PC-3 (cell line): ENCODE measurements at regions not wholly inside any gene's neighbourhood (a gene's known extent, or its start where the extent isn't known, plus 50 kb on each side); places are given as distances from the start of the nearest gene placed in this dataset.

Experiments
- ATAC-seq: fragments of 200-7000 bp; cut with Tn5 transposase; 2 replicates; pipeline ENCODE4 v1.9.1; 2020; ENCODE audit warnings: mild to moderate bottlenecking, moderate library complexity
- BruUV-seq: library from RNA; stranded (reverse); fragments of 400-500 nt; replicated peaks from 2 replicates; lab custom pipeline; 2021; lab: Mats Ljungman, UMichigan
- CTCF ChIA-PET: fragments of 300-600 bp; sonication (Branson Sonifier 250); formaldehyde crosslinking; loops from one replicate; lab custom pipeline; 2022; ENCODE audit warnings: antibody characterized with exemption; lab: Charles Lee
- POLR2A ChIA-PET: fragments of 300-600 bp; sonication (Branson Sonifier 250); formaldehyde crosslinking; loops from one replicate; lab custom pipeline; 2022; ENCODE audit warnings: antibody characterized with exemption; ENCODE audit not compliant: unreplicated experiment; lab: Charles Lee
- DNase-seq: peaks from one replicate; pipeline ENCODE4 v3.0.0-alpha.2; 2015
- H2AFZ ChIP-seq: fragments of 300-600 bp; sonication (generic); 2 replicates; pipeline ENCODE4 v1.6.0; 2016; ENCODE audit warnings: antibody characterized with exemption, low read length
- H3F3A ChIP-seq: fragments of 300-600 bp; sonication (generic); one replicate; pipeline ENCODE4 v1.6.0; 2017; ENCODE audit warnings: antibody characterized with exemption, low read length, control low read depth, mild to moderate bottlenecking; ENCODE audit not compliant: unreplicated experiment
- H3K27ac ChIP-seq: fragments of 300-600 bp; sonication (generic); 2 replicates; pipeline ENCODE4 v1.5.1; 2016; ENCODE audit warnings: mild to moderate bottlenecking, low read length
- H3K27me3 ChIP-seq: fragments of 300-600 bp; sonication (generic); 2 replicates; pipeline ENCODE4 v1.6.1; 2016; ENCODE audit warnings: low read length, mixed read lengths
- H3K36me3 ChIP-seq: fragments of 300-600 bp; sonication (generic); 2 replicates; pipeline ENCODE4 v1.6.1; 2016; ENCODE audit warnings: low read depth, mixed run types, low read length, mixed read lengths
- H3K4me1 ChIP-seq: fragments of 300-600 bp; sonication (generic); 2 replicates; pipeline ENCODE4 v1.5.1; 2016; ENCODE audit warnings: low read length; ENCODE audit not compliant: insufficient read depth
- H3K4me2 ChIP-seq: fragments of 300-600 bp; sonication (generic); 2 replicates; pipeline ENCODE4 v1.6.0; 2016; ENCODE audit warnings: low read length
- H3K4me3 ChIP-seq: fragments of 300-600 bp; sonication (generic); 2 replicates; pipeline ENCODE4 v1.5.1; 2016; ENCODE audit warnings: mild to moderate bottlenecking, low read length, mixed read lengths
- H3K79me2 ChIP-seq: fragments of 300-600 bp; sonication (generic); 2 replicates; pipeline ENCODE4 v1.6.1; 2017; ENCODE audit warnings: low read length, mixed read lengths
- H3K9ac ChIP-seq: fragments of 300-600 bp; sonication (generic); 2 replicates; pipeline ENCODE4 v1.6.0; 2016; ENCODE audit warnings: mild to moderate bottlenecking, low read length
- H3K9me2 ChIP-seq: fragments of 300-600 bp; sonication (generic); replicated peaks from 2 replicates; pipeline ENCODE4 v1.6.1; 2016; ENCODE audit warnings: mixed run types, low read length, mixed read lengths
- H3K9me3 ChIP-seq: fragments of 300-600 bp; sonication (generic); 2 replicates; pipeline ENCODE4 v1.6.1; 2016; ENCODE audit warnings: low read length, mixed read lengths
- H4K20me1 ChIP-seq: fragments of 300-600 bp; sonication (generic); 2 replicates; pipeline ENCODE4 v1.6.1; 2016; ENCODE audit warnings: low read length, mixed read lengths
- CTCF ChIP-seq: fragments of 300-600 bp; sonication (generic); conservative IDR thresholded peaks from 2 replicates; pipeline ENCODE4 v1.5.1; 2017; ENCODE audit warnings: antibody characterized with exemption, low read depth, mild to moderate bottlenecking, low read length
- EZH2 ChIP-seq: fragments of 300-600 bp; sonication (generic); IDR thresholded peaks from one replicate; pipeline ENCODE4 v1.6.1; 2017; ENCODE audit warnings: antibody characterized with exemption, mild to moderate bottlenecking, low read length; ENCODE audit not compliant: unreplicated experiment
- EZH2phosphoT487 ChIP-seq: fragments of 300-600 bp; sonication (generic); IDR thresholded peaks from 2 replicates; pipeline ENCODE4 v1.6.1; 2018; ENCODE audit warnings: mild to moderate bottlenecking, antibody characterized with exemption, low read length, borderline replicate concordance
- intact Hi-C: fragments of 100-400 bp; cut with micrococcal nuclease; formaldehyde crosslinking; loops from 2 replicates; pipeline ENCODE4 v1.9.0; 2023

- Histone ChIP-seq H3K79me2 (no peaks in the 10 kb centered on the region), H3K4me1 (peaks cover 25% of the 10 kb centered on the region), H3K27me3 (no peaks in the 10 kb centered on the region), H3K4me3 (no peak overlapping the region), H2AFZ (no peak overlapping the region), H4K20me1 (no peaks in the 10 kb centered on the region), H3K4me2 (peak overlapping the region; percentile 54), H3K9me3 (no peaks in the 10 kb centered on the region), H3F3A (no peaks in the 10 kb centered on the region), H3K9ac (no peak overlapping the region), H3K27ac (peak overlapping the region; percentile 20), H3K36me3 (no peaks in the 10 kb centered on the region), H3K9me2 (no peaks in the 10 kb centered on the region; the same call in 1 of the 2 replicates)
- ChIA-PET POLR2A (no interaction called here), CTCF (interaction anchor here (0.8 kb wide), 1 partner anchor 18 kb away, joined by 3 read pairs; no protein-coding TSS in a partner anchor)
- peak; percentile 68 for DNase-seq
- TF ChIP-seq EZH2 (no peak), CTCF (no peak), EZH2phosphoT487 (no peak)
- intact Hi-C loops: no loop called here
- peak; percentile 76 for ATAC-seq
- no TSS peak for BruUV-seq
These were observed 105.4 kb upstream of the LGALSL start for GRCh38 chr2:64348386-64349130.

- peak overlapping the region; percentile 54; the same call in 1 of the 2 replicates for H3K4me2 ChIP-seq
- H3K9me3 ChIP-seq: no peaks in the 10 kb centered on the region
- no peaks in the 10 kb centered on the region for H3K79me2 ChIP-seq
- H4K20me1 ChIP-seq: no peaks in the 10 kb centered on the region
- no TSS peak for BruUV-seq
- H3K9me2 ChIP-seq: no peaks in the 10 kb centered on the region; the same call in 1 of the 2 replicates
- H3K27ac ChIP-seq: no peak overlapping the region
- H3K4me3 ChIP-seq: no peak overlapping the region
- ATAC-seq (no peak), DNase-seq (no peak)
- intact Hi-C loops: no loop called here
- H3K4me1 ChIP-seq: peaks cover 25% of the 10 kb centered on the region
- POLR2A ChIA-PET: no interaction called here
- CTCF ChIA-PET: no interaction called here
- no peaks in the 10 kb centered on the region for H3F3A ChIP-seq
- no peaks in the 10 kb centered on the region for H3K36me3 ChIP-seq
- no peaks in the 10 kb centered on the region for H3K27me3 ChIP-seq
- no peak overlapping the region for H2AFZ ChIP-seq
- TF ChIP-seq EZH2phosphoT487 (no peak), EZH2 (no peak), CTCF (no peak)
- no peak overlapping the region for H3K9ac ChIP-seq
These were observed 104.8 kb upstream of the LGALSL start for GRCh38 chr2:64349131-64349530.

DNA sequence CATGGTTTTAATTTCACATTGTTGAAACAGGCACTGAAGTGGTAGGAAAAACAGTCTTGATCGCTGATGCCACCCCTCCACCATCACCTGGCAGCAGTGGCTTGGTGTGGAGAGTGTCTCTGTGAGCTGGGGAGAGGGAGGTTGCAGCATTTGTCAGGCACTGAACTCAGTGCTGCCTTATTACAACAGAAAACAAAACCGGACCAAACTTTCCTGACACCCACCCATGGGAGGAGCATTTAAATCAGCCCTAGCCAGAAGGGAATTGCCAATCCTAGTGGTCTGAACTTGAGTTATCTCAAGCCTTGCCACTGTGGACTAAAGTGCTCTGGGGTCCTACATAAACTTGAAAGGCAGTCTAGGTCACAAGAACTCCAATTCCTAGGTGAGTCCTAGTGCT lies 103.0 kb upstream of the LGALSL start:
- intact Hi-C loops: no loop called here
- no peak for ATAC-seq
- ChIA-PET CTCF (no interaction called here), POLR2A (no interaction called here)
- H3K9me3 ChIP-seq: no peaks in the 10 kb centered on the region
- DNase-seq: no peak
- no peaks in the 10 kb centered on the region for H4K20me1 ChIP-seq
- H2AFZ ChIP-seq: no peak overlapping the region
- no peak overlapping the region for H3K27ac ChIP-seq
- no peaks in the 10 kb centered on the region for H3K79me2 ChIP-seq
- no peaks in the 10 kb centered on the region for H3K36me3 ChIP-seq
- H3K4me1 ChIP-seq: peaks cover 37% of the 10 kb centered on the region
- TF ChIP-seq EZH2phosphoT487 (no peak), CTCF (no peak), EZH2 (no peak)
- H3K9ac ChIP-seq: no peak overlapping the region
- H3K9me2 ChIP-seq: no peaks in the 10 kb centered on the region
- no peak overlapping the region for H3K4me3 ChIP-seq
- no peak overlapping the region for H3K4me2 ChIP-seq
- no peaks in the 10 kb centered on the region for H3K27me3 ChIP-seq
- H3F3A ChIP-seq: no peaks in the 10 kb centered on the region
- no TSS peak for BruUV-seq
